GM23248 (cell line): ENCODE measurements at regions not wholly inside any gene's neighbourhood (a gene's known extent, or its start where the extent isn't known, plus 50 kb on each side); places are given as distances from the start of the nearest gene placed in this dataset.

Experiments
- DNase-seq: peaks from one replicate; pipeline ENCODE4 v3.0.0-alpha.2; 2015
- H2AFZ ChIP-seq: fragments of 200-600 bp; sonication (generic); 2 replicates; pipeline ENCODE4 v1.6.1; 2016; ENCODE audit warnings: antibody characterized with exemption
- H3F3A ChIP-seq: fragments of 200-600 bp; sonication (generic); 2 replicates; pipeline ENCODE4 v1.6.1; 2016; ENCODE audit warnings: mild to moderate bottlenecking, antibody characterized with exemption, mixed run types; ENCODE audit not compliant: insufficient read depth
- H3K27ac ChIP-seq: fragments of 200-600 bp; sonication (generic); 2 replicates; pipeline ENCODE4 v1.5.1; 2016; ENCODE audit warnings: mild to moderate bottlenecking
- H3K27me3 ChIP-seq: fragments of 200-600 bp; sonication (generic); replicated peaks from 2 replicates; pipeline ENCODE4 v1.6.1; 2016; ENCODE audit warnings: mild to moderate bottlenecking; ENCODE audit not compliant: insufficient read depth
- H3K36me3 ChIP-seq: fragments of 200-600 bp; sonication (generic); 2 replicates; pipeline ENCODE4 v1.6.1; 2016; ENCODE audit warnings: low read depth, mild to moderate bottlenecking
- H3K4me1 ChIP-seq: fragments of 200-600 bp; sonication (generic); 2 replicates; pipeline ENCODE4 v1.6.1; 2016; ENCODE audit warnings: mild to moderate bottlenecking; ENCODE audit not compliant: insufficient read depth
- H3K4me2 ChIP-seq: fragments of 200-600 bp; sonication (generic); one replicate; pipeline ENCODE4 v1.6.1; 2016; ENCODE audit warnings: mild to moderate bottlenecking; ENCODE audit not compliant: unreplicated experiment
- H3K4me3 ChIP-seq: fragments of 200-600 bp; sonication (generic); 2 replicates; pipeline ENCODE4 v1.5.1; 2016; ENCODE audit warnings: mild to moderate bottlenecking
- H3K79me2 ChIP-seq: fragments of 200-600 bp; sonication (generic); 2 replicates; pipeline ENCODE4 v1.6.1; 2016; ENCODE audit warnings: mild to moderate bottlenecking; ENCODE audit not compliant: insufficient read depth
- H3K9ac ChIP-seq: fragments of 200-600 bp; sonication (generic); 2 replicates; pipeline ENCODE4 v1.6.1; 2016; ENCODE audit warnings: mild to moderate bottlenecking
- H3K9me2 ChIP-seq: fragments of 200-600 bp; sonication (generic); 2 replicates; pipeline ENCODE4 v1.6.1; 2016; ENCODE audit warnings: mixed run types, mild to moderate bottlenecking, moderate library complexity; ENCODE audit not compliant: insufficient read depth
- H3K9me3 ChIP-seq: fragments of 200-600 bp; sonication (generic); one replicate; pipeline ENCODE4 v1.6.1; 2017; ENCODE audit warnings: low read depth
- H4K20me1 ChIP-seq: fragments of 200-600 bp; sonication (generic); 2 replicates; pipeline ENCODE4 v1.6.0; 2016; ENCODE audit not compliant: insufficient read depth
- EZH2 ChIP-seq: fragments of 200-600 bp; sonication (generic); IDR thresholded peaks from 2 replicates; pipeline ENCODE4 v1.6.1; 2018; ENCODE audit warnings: antibody characterized with exemption, mild to moderate bottlenecking; ENCODE audit not compliant: insufficient read depth, poor library complexity, severe bottlenecking
- EZH2phosphoT487 ChIP-seq: fragments of 200-600 bp; sonication (generic); IDR thresholded peaks from 2 replicates; pipeline ENCODE4 v1.6.1; 2018; ENCODE audit warnings: antibody characterized with exemption, moderate library complexity, mild to moderate bottlenecking, low read depth; ENCODE audit not compliant: insufficient read depth
- WGBS, 2 experiments: methylation state at CpG; one replicate each; pipeline ENCODE4 v1.1.6; 2015 to 2017; ENCODE audit warnings: low lambda C conversion rate in 2 of 2, low coverage in 1 of 2; ENCODE audit errors: missing lambda C conversion rate in 2 of 2; 5-methylcytosine and 5-hydroxymethylcytosine counted together
- in situ Hi-C: fragments of 300-500 bp; cut with MboI; formaldehyde crosslinking; loops from 2 replicates; pipeline ENCODE4 v1.15.0; 2020

DNA sequence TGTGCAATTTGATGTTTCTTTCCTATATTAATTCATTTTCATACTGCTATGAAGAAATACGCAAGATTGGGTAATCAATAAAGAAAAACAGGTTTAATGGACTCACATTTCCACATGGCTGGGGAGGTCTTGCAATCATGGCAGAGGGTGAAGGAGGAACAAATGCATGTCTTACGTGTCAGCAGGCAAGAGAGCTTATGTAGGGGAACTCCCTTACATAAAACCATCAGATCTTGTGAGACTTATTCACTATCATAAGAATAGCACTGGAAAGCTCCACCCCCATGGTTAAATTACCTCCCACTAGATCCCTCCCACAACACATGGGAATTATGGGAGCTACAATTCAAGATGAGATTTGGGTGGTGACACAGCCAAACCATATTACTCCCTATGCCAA is 418.9 kb upstream of the MAF start:
- DNase-seq = no peak
- H3K9me3 ChIP-seq = no peaks in the 10 kb centered on the region
- H3K27me3 ChIP-seq = peaks cover 11% of the 10 kb centered on the region; the same call in 1 of the 2 replicates
- in situ Hi-C loops = no loop called here
- no peak overlapping the region for H2AFZ ChIP-seq
- H3K4me1 ChIP-seq = 0 out of 2 replicates have a peak, but pooled peaks cover 5% of the 10 kb centered on the region
- H3F3A ChIP-seq = peaks cover 8% of the 10 kb centered on the region; the same call in 1 of the 2 replicates
- H3K4me3 ChIP-seq = no peak overlapping the region
- no peaks in the 10 kb centered on the region for H3K79me2 ChIP-seq
- H3K27ac ChIP-seq = no peak overlapping the region
- no peaks in the 10 kb centered on the region for H3K36me3 ChIP-seq
- no peak overlapping the region for H3K4me2 ChIP-seq
- WGBS, 2 experiments = 48 to 50% methylated on average over 2 of the region's 2 CpGs
- H3K9me2 ChIP-seq = no peaks in the 10 kb centered on the region
- H3K9ac ChIP-seq = no peak overlapping the region
- no peaks in the 10 kb centered on the region for H4K20me1 ChIP-seq
- no peak for TF ChIP-seq EZH2phosphoT487
- TF ChIP-seq EZH2 = no peak

DNA sequence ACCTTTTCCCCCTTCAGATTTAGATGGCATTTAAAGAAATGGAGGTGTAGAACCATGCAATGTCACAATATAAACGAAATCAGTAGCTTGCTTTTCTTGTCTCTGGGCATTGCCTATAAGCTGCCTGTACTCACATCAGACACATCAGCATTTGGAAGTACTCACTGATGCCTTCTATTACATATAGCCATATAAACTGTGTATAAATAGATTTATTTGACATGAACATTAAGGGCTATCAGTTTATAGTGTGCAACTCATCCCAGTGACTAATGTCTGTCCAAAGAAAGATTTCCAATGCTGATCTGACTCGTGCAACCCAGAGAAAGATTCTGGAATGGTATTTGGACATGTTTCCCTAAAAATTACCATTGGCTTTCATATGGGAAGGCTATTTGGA is 417.9 kb upstream of the MAF start:
- Histone ChIP-seq H2AFZ (no peak overlapping the region), H3K9ac (no peak overlapping the region), H3K36me3 (no peaks in the 10 kb centered on the region), H3K4me2 (no peak overlapping the region), H3K79me2 (no peaks in the 10 kb centered on the region), H3K4me1 (0 out of 2 replicates have a peak, but pooled peaks cover under 1% of the 10 kb centered on the region), H3F3A (no peaks in the 10 kb centered on the region), H3K9me2 (no peaks in the 10 kb centered on the region), H3K9me3 (no peaks in the 10 kb centered on the region), H3K27ac (no peak overlapping the region), H3K27me3 (peaks cover 11% of the 10 kb centered on the region; the same call in 1 of the 2 replicates), H4K20me1 (no peaks in the 10 kb centered on the region), H3K4me3 (no peak overlapping the region)
- TF ChIP-seq EZH2 = no peak
- TF ChIP-seq EZH2phosphoT487 = no peak
- WGBS, 2 experiments = 15 to 20% methylated on average over 2 of the region's 2 CpGs
- in situ Hi-C loops = no loop called here
- no peak for DNase-seq

DNA sequence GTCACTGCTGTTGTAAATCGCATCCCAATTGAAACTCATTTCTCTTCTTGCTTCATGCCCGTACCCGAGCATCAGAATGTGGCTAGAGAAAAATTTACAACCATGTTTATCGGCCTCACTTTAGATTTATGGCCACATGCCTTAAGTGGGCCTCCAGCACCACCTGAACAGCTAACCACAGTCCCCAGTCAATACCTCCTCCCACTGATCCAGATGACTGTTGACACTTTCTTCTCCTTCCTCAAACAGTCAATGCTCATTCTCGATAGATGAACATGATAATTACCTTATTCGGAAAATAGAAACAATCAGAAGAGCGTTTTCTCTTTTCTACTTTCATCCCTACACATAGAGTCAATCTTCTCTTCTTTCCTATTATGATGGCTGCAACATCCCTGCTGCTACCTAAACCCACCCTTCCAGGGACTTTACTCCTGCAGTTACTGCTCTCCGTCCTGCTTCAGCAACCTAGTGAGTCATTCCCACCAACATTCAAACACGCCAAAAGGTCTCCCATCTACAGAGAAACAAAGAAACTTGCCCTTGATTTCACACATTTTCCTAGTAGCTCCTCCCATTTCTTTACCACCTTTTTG is 416.3 kb upstream of the MAF start:
- H3K27me3 ChIP-seq = peaks cover 11% of the 10 kb centered on the region; the same call in 1 of the 2 replicates
- no peaks in the 10 kb centered on the region for H3K9me3 ChIP-seq
- H3F3A ChIP-seq = no peaks in the 10 kb centered on the region
- no peak for DNase-seq
- no peaks in the 10 kb centered on the region for H3K9me2 ChIP-seq
- no peaks in the 10 kb centered on the region for H3K4me1 ChIP-seq
- H3K79me2 ChIP-seq = no peaks in the 10 kb centered on the region
- H3K9ac ChIP-seq = no peak overlapping the region
- H3K27ac ChIP-seq = no peak overlapping the region
- no peak overlapping the region for H3K4me3 ChIP-seq
- no peak overlapping the region for H3K4me2 ChIP-seq
- no peaks in the 10 kb centered on the region for H3K36me3 ChIP-seq
- H4K20me1 ChIP-seq = no peaks in the 10 kb centered on the region
- no peak for TF ChIP-seq EZH2
- no peak for TF ChIP-seq EZH2phosphoT487
- in situ Hi-C loops = no loop called here
- no peak overlapping the region for H2AFZ ChIP-seq
- WGBS, 2 experiments = 59 to 66% methylated on average over 9 of the region's 9 CpGs

DNA sequence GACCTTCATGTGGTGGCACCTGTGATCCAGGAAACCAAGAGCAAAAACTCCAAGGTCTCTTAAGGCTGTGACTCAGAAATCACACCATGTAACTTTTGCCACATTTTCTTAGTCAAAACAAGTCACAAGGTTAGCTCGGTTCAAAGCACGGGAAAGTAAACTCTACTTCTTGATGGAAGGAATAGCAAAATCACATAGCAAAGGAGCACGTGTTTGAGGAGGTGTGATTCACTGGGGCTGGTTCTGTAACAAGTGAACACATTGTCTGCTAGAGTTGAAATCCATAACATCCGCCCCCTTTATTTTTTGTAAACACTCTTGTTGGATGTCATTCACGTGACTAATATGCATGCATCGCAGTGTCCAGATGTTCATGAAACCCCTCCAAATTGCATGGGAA is 415.0 kb upstream of the MAF start:
- Histone ChIP-seq H3K4me1 (no peaks in the 10 kb centered on the region), H3F3A (no peaks in the 10 kb centered on the region), H3K9me3 (no peaks in the 10 kb centered on the region), H3K36me3 (no peaks in the 10 kb centered on the region), H2AFZ (no peak overlapping the region), H3K4me2 (no peak overlapping the region), H3K27me3 (peaks cover 2% of the 10 kb centered on the region; the same call in 1 of the 2 replicates), H3K4me3 (no peak overlapping the region), H3K9me2 (no peaks in the 10 kb centered on the region), H4K20me1 (no peaks in the 10 kb centered on the region), H3K79me2 (no peaks in the 10 kb centered on the region), H3K9ac (no peak overlapping the region), H3K27ac (no peak overlapping the region)
- TF ChIP-seq EZH2phosphoT487 (no peak), EZH2 (no peak)
- WGBS, 2 experiments = 58 to 60% methylated on average over 6 of the region's 6 CpGs
- DNase-seq = peak; percentile 1
- in situ Hi-C loops = no loop called here

DNA sequence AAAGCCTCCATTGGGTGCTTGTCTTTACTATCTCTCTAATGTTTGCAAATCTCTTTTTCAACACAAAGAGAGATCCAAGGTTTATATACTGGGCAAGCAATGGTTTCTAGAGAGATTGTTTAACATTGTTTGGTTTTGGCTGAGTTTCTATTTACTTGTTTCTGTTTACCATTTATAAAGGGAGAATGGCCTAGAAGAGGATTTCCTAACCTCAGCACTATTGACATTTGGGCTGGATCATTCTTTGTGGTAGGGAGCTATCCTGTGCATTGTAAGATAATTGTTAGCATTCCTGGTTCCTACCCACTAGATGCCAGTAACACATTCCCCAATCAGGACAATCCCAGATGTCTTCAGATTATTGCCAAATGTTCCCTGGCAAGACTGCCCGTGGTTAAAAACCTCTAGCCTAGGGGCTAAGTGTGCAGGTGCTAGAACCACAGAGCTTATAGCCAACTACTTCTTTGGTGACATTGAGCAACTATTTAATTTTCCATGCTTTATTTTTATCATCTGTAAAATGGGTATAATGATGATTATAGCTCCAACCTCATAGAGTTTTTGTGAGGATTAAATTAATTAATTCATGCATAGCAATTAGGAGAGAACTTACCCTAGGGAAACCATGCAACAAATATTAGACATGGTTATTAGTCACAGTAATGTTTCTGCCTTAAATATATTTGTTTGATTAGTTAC is 413.9 kb upstream of the MAF start:
- no peaks in the 10 kb centered on the region for H3F3A ChIP-seq
- H3K4me1 ChIP-seq = no peaks in the 10 kb centered on the region
- H3K9me3 ChIP-seq = no peaks in the 10 kb centered on the region
- in situ Hi-C loops = no loop called here
- no peak overlapping the region for H3K4me2 ChIP-seq
- H3K9ac ChIP-seq = no peak overlapping the region
- H3K9me2 ChIP-seq = no peaks in the 10 kb centered on the region
- TF ChIP-seq EZH2phosphoT487 = no peak
- TF ChIP-seq EZH2 = no peak
- no peaks in the 10 kb centered on the region for H4K20me1 ChIP-seq
- H3K36me3 ChIP-seq = no peaks in the 10 kb centered on the region
- WGBS, 2 experiments = 0% methylated on average over 1 of the region's 1 CpG
- no peaks in the 10 kb centered on the region for H3K79me2 ChIP-seq
- H3K27me3 ChIP-seq = no peaks in the 10 kb centered on the region; the same call in 1 of the 2 replicates
- no peak overlapping the region for H2AFZ ChIP-seq
- H3K27ac ChIP-seq = no peak overlapping the region
- no peak for DNase-seq
- no peak overlapping the region for H3K4me3 ChIP-seq
